Non-pigmented ciliary epithelial cell (primary cell): ENCODE measurements at regions not wholly inside any gene's neighbourhood (a gene's known extent, or its start where the extent isn't known, plus 50 kb on each side); places are given as distances from the start of the nearest gene placed in this dataset.
"Not testable (repeated sequence)": the region's sequence is repeated elsewhere in the genome, so short reads cannot be mapped to it uniquely, and the experiment has no call there.

Experiments used
- DNase-seq: peaks from one replicate; pipeline ENCODE4 v3.0.0-alpha.2; 2010; ENCODE audit warnings: low read depth

GRCh38 chr1:218874801-218875400 is 298.8 kb upstream of the LYPLAL1 start:
- DNase-seq: no peak

- DNase-seq: no peak
These were observed 295.3 kb upstream of the LYPLAL1 start for GRCh38 chr1:218878369-218878768.

- no peak for DNase-seq
These were observed 293.1 kb upstream of the LYPLAL1 start for GRCh38 chr1:218880484-218881060.

GRCh38 chr1:218882454-218882853 is 291.2 kb upstream of the LYPLAL1 start:
- DNase-seq: no peak

GRCh38 chr1:218886101-218886871 is 287.4 kb upstream of the LYPLAL1 start:
- DNase-seq: no peak

- DNase-seq: no peak
These were observed 286.3 kb upstream of the LYPLAL1 start for GRCh38 chr1:218887141-218887925.

- no peak for DNase-seq
These were observed 283.2 kb upstream of the LYPLAL1 start for GRCh38 chr1:218890451-218890850.

- no peak for DNase-seq
These were observed 282.1 kb upstream of the LYPLAL1 start for GRCh38 chr1:218891577-218891976.

GRCh38 chr1:218895064-218895587 is 278.6 kb upstream of the LYPLAL1 start:
- no peak for DNase-seq

- no peak for DNase-seq
These were observed 277.5 kb upstream of the LYPLAL1 start for GRCh38 chr1:218896202-218896601.

- DNase-seq: no peak
These were observed 274.8 kb upstream of the LYPLAL1 start for GRCh38 chr1:218898921-218899320.

GRCh38 chr1:218900615-218901014 is 273.1 kb upstream of the LYPLAL1 start:
- no peak for DNase-seq

GRCh38 chr1:218904416-218904815 is 269.3 kb upstream of the LYPLAL1 start:
- DNase-seq: no peak

GRCh38 chr1:218916720-218917119 is 257.0 kb upstream of the LYPLAL1 start:
- no peak for DNase-seq

GRCh38 chr1:218917656-218918055 is 256.0 kb upstream of the LYPLAL1 start:
- no peak for DNase-seq

GRCh38 chr1:218925777-218926176 is 247.9 kb upstream of the LYPLAL1 start:
- DNase-seq: no peak

- no peak for DNase-seq
These were observed 247.0 kb upstream of the LYPLAL1 start for GRCh38 chr1:218926631-218927030.

GRCh38 chr1:218930000-218930399 is 243.7 kb upstream of the LYPLAL1 start:
- no peak for DNase-seq

- peak; percentile 35 for DNase-seq
These were observed 243.0 kb upstream of the LYPLAL1 start for GRCh38 chr1:218930472-218931241.

- no peak for DNase-seq
These were observed 242.4 kb upstream of the LYPLAL1 start for GRCh38 chr1:218931324-218931723.

GRCh38 chr1:218933513-218933912 is 240.2 kb upstream of the LYPLAL1 start:
- DNase-seq: no peak

- not testable (repeated sequence) for DNase-seq
These were observed 238.3 kb upstream of the LYPLAL1 start for GRCh38 chr1:218935408-218935807.
